Psoas muscle (tissue), 7 donors: ENCODE measurements at regions not wholly inside any gene's neighbourhood (a gene's known extent, or its start where the extent isn't known, plus 50 kb on each side); places are given as distances from the start of the nearest gene placed in this dataset.

Experiments used
- ATAC-seq, 4 donors: fragments of 200-7000 bp; cut with Tn5 transposase; one replicate each; pipeline ENCODE4 v1.9.1; 2020; ENCODE audit warnings: moderate library complexity in 3 of 4, mild to moderate bottlenecking in 2 of 4
- DNase-seq, 2 donors: peaks; one replicate each; pipeline ENCODE4 v3.0.0-alpha.2; 2020
- H3K27ac ChIP-seq: fragments of 200-600 bp; one replicate; pipeline ENCODE4 v1.8.0; 2022
- H3K27me3 ChIP-seq, 3 donors: fragments of 200-600 bp in 1 of 3; one replicate each; pipeline versions ENCODE4 v1.6.1 to v1.8.0; 2013 to 2022; ENCODE audit warnings: low read length in 2 of 3, mild to moderate bottlenecking in 2 of 3, moderate library complexity in 1 of 3; ENCODE audit not compliant: insufficient read depth in 3 of 3
- H3K36me3 ChIP-seq, 2 donors: fragments of 200-600 bp in 1 of 2; one replicate each; pipeline versions ENCODE4 v1.6.1 to v1.8.0; 2013 to 2022; ENCODE audit warnings: low read depth in 1 of 2, mild to moderate bottlenecking in 1 of 2, moderate library complexity in 1 of 2; ENCODE audit not compliant: insufficient read depth in 1 of 2
- H3K4me1 ChIP-seq: fragments of 200-600 bp; one replicate; pipeline ENCODE4 v1.8.0; 2022
- H3K4me3 ChIP-seq: fragments of 200-600 bp; one replicate; pipeline ENCODE4 v1.8.0; 2022; ENCODE audit warnings: mild to moderate bottlenecking
- H3K9me3 ChIP-seq: fragments of 200-600 bp; one replicate; pipeline ENCODE4 v1.8.0; 2022
- CTCF ChIP-seq: fragments of 200-600 bp; IDR thresholded peaks from one replicate; pipeline ENCODE4 v1.8.0; 2022; ENCODE audit warnings: antibody characterized with exemption
- WGBS, 3 donors: extraction: QIAGEN DNeasy Blood & Tissue Kit; methylation state at CpG; one replicate each; pipeline versions ENCODE4 v1.1.6 to v1.1.7; 2013; 5-methylcytosine and 5-hydroxymethylcytosine counted together
- intact Hi-C, 2 donors: fragments of 100-400 bp; cut with DNase I; formaldehyde crosslinking; loops; one replicate each; pipeline versions ENCODE4 v1.11.0 to v1.14.2; 2022
- donor health status: healthy with polysubstance abuse.
- donor health status: DM: no; HTN: no; CAD: no; lungs with moderate emphysema.
- donor health status: Bipolar disorder and iron deficiency.
- donor health status: healthy.
- donor health status: DM: yes; HTN: yes; CAD: no.
- donor health status: DM: no; HTN: no; CAD: no.
- donor health status: DM: yes; HTN: yes; CAD: no.

GRCh38 chr1:59143133-59143487, 153.8 kb upstream of the FGGY start:
- H3K27ac ChIP-seq: peak overlapping the region; percentile 69

GRCh38 chr1:59143811-59144210, 153.1 kb upstream of the FGGY start:
- Histone ChIP-seq H3K27me3 (no peaks in the 10 kb centered on the region), H3K36me3 (no peaks in the 10 kb centered on the region), H3K4me3 (no peak overlapping the region), H3K4me1 (peaks cover 39% of the 10 kb centered on the region), H3K9me3 (no peaks in the 10 kb centered on the region), H3K27ac (peak overlapping the region; percentile 69)
- ATAC-seq: no peak
- intact Hi-C loops: loop anchor here in 1 of 2 donors (5.0 to 10.0 kb wide), 3 partner anchors 148 to 551 kb away; no protein-coding TSS in a partner anchor
- no peak for DNase-seq
- 57 to 63% (median 61%) methylated on average over 2 of the region's 2 CpGs for WGBS, 3 donors
- TF ChIP-seq CTCF: no peak

More at GRCh38 chr1:59143133-59143487, 153.8 kb upstream of the FGGY start:
- H3K4me3 ChIP-seq: no peak overlapping the region
- no peaks in the 10 kb centered on the region for H3K36me3 ChIP-seq
- no peak for TF ChIP-seq CTCF
- DNase-seq (no peak), ATAC-seq (peak; percentile 16 to 38 (median 23))
- peaks cover 46% of the 10 kb centered on the region for H3K4me1 ChIP-seq
- H3K27me3 ChIP-seq: no peaks in the 10 kb centered on the region
- no peaks in the 10 kb centered on the region for H3K9me3 ChIP-seq
- WGBS, 3 donors: 17 to 41% (median 27%) methylated on average over 2 of the region's 2 CpGs
- intact Hi-C loops: loop anchor here in 1 of 2 donors (5.0 to 10.0 kb wide), 3 partner anchors 149 to 552 kb away; no protein-coding TSS in a partner anchor

GRCh38 chr1:59144959-59145358, 151.9 kb upstream of the FGGY start:
- H3K4me3 ChIP-seq: no peak overlapping the region
- no peaks in the 10 kb centered on the region for H3K36me3 ChIP-seq
- 96 to 97% (median 97%) methylated on average over 2 of the region's 2 CpGs for WGBS, 3 donors
- H3K27ac ChIP-seq: no peak overlapping the region
- DNase-seq (no peak), ATAC-seq (no peak)
- no peaks in the 10 kb centered on the region for H3K27me3 ChIP-seq
- no peak for TF ChIP-seq CTCF
- peaks cover 32% of the 10 kb centered on the region for H3K4me1 ChIP-seq
- intact Hi-C loops: loop anchor here (5.0 to 10.0 kb wide), 6 partner anchors 128 to 552 kb away; no protein-coding TSS in a partner anchor
- H3K9me3 ChIP-seq: no peaks in the 10 kb centered on the region

- no peaks in the 10 kb centered on the region for H3K9me3 ChIP-seq
- ATAC-seq: no peak
- intact Hi-C loops: loop anchor here (5.0 to 10.0 kb wide), 5 partner anchors 129 to 551 kb away; no protein-coding TSS in a partner anchor
- TF ChIP-seq CTCF: no peak
- DNase-seq: no peak
- H3K27me3 ChIP-seq: no peaks in the 10 kb centered on the region
- H3K4me3 ChIP-seq: peak overlapping the region; percentile 71
- peaks cover 42% of the 10 kb centered on the region for H3K4me1 ChIP-seq
- 85 to 89% (median 85%) methylated on average over 4 of the region's 4 CpGs for WGBS, 3 donors
- H3K36me3 ChIP-seq: no peaks in the 10 kb centered on the region
- peak overlapping the region; percentile 83 for H3K27ac ChIP-seq
Observed at GRCh38 chr1:59146056-59146455, 150.8 kb upstream of the FGGY start.
